22Rv1 (cell line): ENCODE measurements at regions not wholly inside any gene's neighbourhood (a gene's known extent, or its start where the extent isn't known, plus 50 kb on each side); places are given as distances from the start of the nearest gene placed in this dataset.

ENCODE experiments used
- H3K27ac ChIP-seq: fragments of 450-650 bp; 2 replicates; pipeline ENCODE4 v1.5.1; 2017
- ZFX ChIP-seq: fragments of 450-650 bp; IDR thresholded peaks from 2 replicates; pipeline ENCODE4 v1.6.1; 2017; ENCODE audit warnings: antibody characterized with exemption, borderline replicate concordance
- TF ChIP-seq, protein P1 (sequence below): fragments of 450-650 bp; IDR thresholded peaks from 2 replicates; pipeline ENCODE4 v1.5.1; 2017; ENCODE audit warnings: mild to moderate bottlenecking

- H3K27ac ChIP-seq: no peak overlapping the region
- TF ChIP-seq ZFX: no peak
- TF ChIP-seq, protein P1, sequence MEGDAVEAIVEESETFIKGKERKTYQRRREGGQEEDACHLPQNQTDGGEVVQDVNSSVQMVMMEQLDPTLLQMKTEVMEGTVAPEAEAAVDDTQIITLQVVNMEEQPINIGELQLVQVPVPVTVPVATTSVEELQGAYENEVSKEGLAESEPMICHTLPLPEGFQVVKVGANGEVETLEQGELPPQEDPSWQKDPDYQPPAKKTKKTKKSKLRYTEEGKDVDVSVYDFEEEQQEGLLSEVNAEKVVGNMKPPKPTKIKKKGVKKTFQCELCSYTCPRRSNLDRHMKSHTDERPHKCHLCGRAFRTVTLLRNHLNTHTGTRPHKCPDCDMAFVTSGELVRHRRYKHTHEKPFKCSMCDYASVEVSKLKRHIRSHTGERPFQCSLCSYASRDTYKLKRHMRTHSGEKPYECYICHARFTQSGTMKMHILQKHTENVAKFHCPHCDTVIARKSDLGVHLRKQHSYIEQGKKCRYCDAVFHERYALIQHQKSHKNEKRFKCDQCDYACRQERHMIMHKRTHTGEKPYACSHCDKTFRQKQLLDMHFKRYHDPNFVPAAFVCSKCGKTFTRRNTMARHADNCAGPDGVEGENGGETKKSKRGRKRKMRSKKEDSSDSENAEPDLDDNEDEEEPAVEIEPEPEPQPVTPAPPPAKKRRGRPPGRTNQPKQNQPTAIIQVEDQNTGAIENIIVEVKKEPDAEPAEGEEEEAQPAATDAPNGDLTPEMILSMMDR: no peak
Observed at GRCh38 chr10:109264004-109264403, 659.3 kb downstream of the XPNPEP1 start.

DNA sequence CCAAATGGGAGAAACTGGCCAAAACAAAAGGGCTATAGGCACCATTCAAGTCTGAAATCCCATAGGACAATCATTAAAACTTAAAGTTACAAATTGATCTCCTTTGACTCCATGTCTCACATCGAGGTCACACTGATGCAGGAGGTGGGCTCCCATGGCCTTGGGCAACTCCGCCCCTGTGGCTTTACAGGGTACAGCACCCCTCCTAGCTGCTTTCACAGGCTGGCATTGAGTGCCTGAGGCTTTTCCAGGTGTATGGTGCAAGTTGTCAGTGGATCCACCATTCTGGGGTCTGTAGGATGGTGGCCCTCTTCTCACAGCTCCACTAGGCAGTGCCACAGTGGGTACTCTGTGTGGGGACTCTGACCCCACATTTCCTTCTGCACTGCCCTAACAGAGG lies 662.1 kb downstream of the XPNPEP1 start:
- no peak overlapping the region for H3K27ac ChIP-seq
- no peak for TF ChIP-seq ZFX
- TF ChIP-seq, protein P1: no peak

- no peak overlapping the region for H3K27ac ChIP-seq
- TF ChIP-seq ZFX: no peak
- TF ChIP-seq, protein P1: no peak
Observed at GRCh38 chr10:109259293-109259692, 664.0 kb downstream of the XPNPEP1 start.

DNA sequence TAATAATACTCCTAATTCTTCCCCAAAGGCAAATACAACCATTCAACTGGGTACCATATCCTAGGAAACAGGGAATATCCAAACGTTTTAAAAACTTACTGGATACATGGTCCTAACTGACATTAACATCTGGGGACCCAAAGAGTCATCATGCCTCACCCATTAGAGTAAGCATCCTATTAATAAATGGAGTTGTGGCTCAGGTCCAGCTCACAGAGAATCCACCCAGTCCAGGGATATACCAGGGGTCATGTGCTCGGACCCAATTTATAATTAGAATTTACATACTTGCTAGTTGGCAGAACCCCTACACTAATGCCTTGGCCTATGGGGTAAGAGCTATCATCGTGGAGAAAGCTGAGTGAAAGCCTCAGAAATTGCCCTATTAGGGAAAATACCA lies 670.0 kb downstream of the XPNPEP1 start:
- no peak for TF ChIP-seq ZFX
- TF ChIP-seq, protein P1: no peak
- no peak overlapping the region for H3K27ac ChIP-seq

- no peak for TF ChIP-seq ZFX
- TF ChIP-seq, protein P1: no peak
- no peak overlapping the region for H3K27ac ChIP-seq
Observed at GRCh38 chr10:109250152-109250551, 673.2 kb downstream of the XPNPEP1 start.

DNA sequence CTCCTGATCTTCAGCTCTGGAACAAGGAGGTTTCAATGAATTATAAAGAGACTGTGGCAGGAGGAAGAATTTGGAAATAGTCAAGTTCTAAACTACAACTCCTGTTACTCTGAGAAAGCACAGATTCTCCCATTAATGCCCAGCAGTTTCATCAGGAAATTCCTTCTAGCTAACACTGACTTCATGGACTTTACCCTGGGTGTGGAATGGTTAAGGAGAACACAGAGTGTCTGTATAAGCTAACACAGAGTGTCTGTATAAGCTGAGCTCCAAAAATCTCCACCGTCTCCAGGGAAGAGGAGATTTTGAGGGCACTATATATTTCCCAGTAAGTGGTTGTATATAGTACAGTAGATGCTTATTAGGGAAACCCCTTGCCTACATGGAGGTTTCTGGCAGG lies 675.5 kb downstream of the XPNPEP1 start:
- H3K27ac ChIP-seq: no peak overlapping the region
- no peak for TF ChIP-seq ZFX
- TF ChIP-seq, protein P1: no peak

GRCh38 chr10:109245821-109246220 lies 677.5 kb downstream of the XPNPEP1 start:
- H3K27ac ChIP-seq: no peak overlapping the region
- TF ChIP-seq, protein P1: no peak
- no peak for TF ChIP-seq ZFX
